UCSD-AML1 (cell line): ENCODE measurements at regions not wholly inside any gene's neighbourhood (a gene's known extent, or its start where the extent isn't known, plus 50 kb on each side); places are given as distances from the start of the nearest gene placed in this dataset.
A peak's percentile ranks its signal among the peaks of the same experiment; 100 is the strongest.
"Not testable (repeated sequence)": the region's sequence is repeated elsewhere in the genome, so short reads cannot be mapped to it uniquely, and the experiment has no call there.

ENCODE experiments used
- DNase-seq: peaks from one replicate; lab custom pipeline; 2025; ENCODE audit not compliant: unreplicated experiment; lab: John Stamatoyannopoulos, UW

- DNase-seq, result no peak
Observed at GRCh38 chr2:234898534-234899053, 53.2 kb upstream of the SH3BP4 start.

GRCh38 chr2:234888442-234888841 is 63.4 kb upstream of the SH3BP4 start:
- not testable (repeated sequence) for DNase-seq

- DNase-seq, result no peak
Observed at GRCh38 chr2:234887195-234887594, 64.6 kb upstream of the SH3BP4 start.

GRCh38 chr2:234885886-234886285 is 65.9 kb upstream of the SH3BP4 start:
- DNase-seq, result no peak

- DNase-seq, result no peak
Observed at GRCh38 chr2:234885118-234885517, 66.7 kb upstream of the SH3BP4 start.

GRCh38 chr2:234884591-234884990 is 67.2 kb upstream of the SH3BP4 start:
- DNase-seq, result no peak

- DNase-seq, result peak; percentile 26
Observed at GRCh38 chr2:234881413-234882241, 70.2 kb upstream of the SH3BP4 start.

- no peak for DNase-seq
Observed at GRCh38 chr2:234880551-234881211, 71.1 kb upstream of the SH3BP4 start.

- DNase-seq, result no peak
Observed at GRCh38 chr2:234879671-234880455, 72.0 kb upstream of the SH3BP4 start.

- DNase-seq, result not testable (repeated sequence)
Observed at GRCh38 chr2:234876621-234877020, 75.2 kb upstream of the SH3BP4 start.

GRCh38 chr2:234874347-234875046 is 77.3 kb upstream of the SH3BP4 start:
- DNase-seq, result no peak

- DNase-seq, result no peak
Observed at GRCh38 chr2:234873828-234874173, 78.0 kb upstream of the SH3BP4 start.

GRCh38 chr2:234873103-234873827 is 78.6 kb upstream of the SH3BP4 start:
- no peak for DNase-seq

- DNase-seq, result no peak
Observed at GRCh38 chr2:234869969-234870368, 81.8 kb upstream of the SH3BP4 start.

GRCh38 chr2:234869164-234869563 is 82.7 kb upstream of the SH3BP4 start:
- no peak for DNase-seq

GRCh38 chr2:234867882-234868285 is 83.9 kb upstream of the SH3BP4 start:
- no peak for DNase-seq

- DNase-seq, result no peak
Observed at GRCh38 chr2:234865586-234865985, 86.2 kb upstream of the SH3BP4 start.

GRCh38 chr2:234865040-234865439 is 86.8 kb upstream of the SH3BP4 start:
- no peak for DNase-seq

GRCh38 chr2:234864506-234864905 is 87.3 kb upstream of the SH3BP4 start:
- no peak for DNase-seq
